Mesenchymal stem cell (in vitro differentiated cells and primary cell): ENCODE measurements at regions not wholly inside any gene's neighbourhood (a gene's known extent, or its start where the extent isn't known, plus 50 kb on each side); places are given as distances from the start of the nearest gene placed in this dataset.

Experiments
- DNase-seq: peaks from one replicate; pipeline ENCODE4 v3.0.0-alpha.2; 2013
- H2AFZ ChIP-seq: one replicate; pipeline ENCODE4 v1.6.1; 2013; ENCODE audit warnings: low read depth, mild to moderate bottlenecking, control low read depth, inconsistent platforms, low read length, moderate library complexity
- H2AK5ac ChIP-seq: 2 replicates; pipeline ENCODE4 v1.6.1; 2013; ENCODE audit warnings: low read length, moderate library complexity, mild to moderate bottlenecking, inconsistent platforms; ENCODE audit not compliant: severe bottlenecking
- H2BK120ac ChIP-seq: one replicate; pipeline ENCODE4 v1.6.1; 2013; ENCODE audit warnings: low read depth, mild to moderate bottlenecking, inconsistent platforms, low read length, moderate library complexity
- H2BK12ac ChIP-seq, 2 experiments: one replicate each; pipeline ENCODE4 v1.6.1; 2013; ENCODE audit warnings: inconsistent platforms in 2 of 2, low read length in 2 of 2, mild to moderate bottlenecking in 2 of 2, moderate library complexity in 2 of 2, control low read depth in 1 of 2
- H2BK15ac ChIP-seq: one replicate; pipeline ENCODE4 v1.6.1; 2013; ENCODE audit warnings: mild to moderate bottlenecking, low read depth, inconsistent platforms; ENCODE audit not compliant: poor library complexity, severe bottlenecking
- H2BK5ac ChIP-seq: 2 replicates; pipeline ENCODE4 v1.6.1; 2013; ENCODE audit warnings: low read depth, mild to moderate bottlenecking, low read length, control low read depth, inconsistent platforms; ENCODE audit not compliant: poor library complexity, severe bottlenecking
- H3K14ac ChIP-seq, 2 experiments: one replicate each; pipeline ENCODE4 v1.6.1; 2013; ENCODE audit warnings: inconsistent platforms in 2 of 2, low read length in 2 of 2, control low read depth in 1 of 2, mild to moderate bottlenecking in 1 of 2, moderate library complexity in 1 of 2
- H3K18ac ChIP-seq, 2 experiments: one replicate each; pipeline ENCODE4 v1.6.1; 2013; ENCODE audit warnings: inconsistent platforms in 2 of 2, low read length in 2 of 2, control low read depth in 1 of 2, low read depth in 1 of 2, mild to moderate bottlenecking in 1 of 2
- H3K23ac ChIP-seq, 2 experiments: one replicate each; pipeline ENCODE4 v1.6.1; 2013; ENCODE audit warnings: inconsistent platforms in 2 of 2, low read length in 2 of 2, mild to moderate bottlenecking in 2 of 2, moderate library complexity in 2 of 2, control low read depth in 1 of 2
- H3K27ac ChIP-seq: 2 replicates; pipeline ENCODE4 v1.5.1; 2013; ENCODE audit warnings: mild to moderate bottlenecking, moderate library complexity, low read length, control low read depth, inconsistent platforms; ENCODE audit not compliant: poor library complexity, severe bottlenecking
- H3K27me3 ChIP-seq, 2 experiments: 2 replicates each; pipeline versions ENCODE4 v1.6.1 to v1.7.0; 2013; ENCODE audit warnings: low read length in 2 of 2, mild to moderate bottlenecking in 2 of 2, moderate library complexity in 2 of 2, control low read depth in 1 of 2, inconsistent platforms in 1 of 2; ENCODE audit not compliant: control insufficient read depth in 1 of 2, insufficient read depth in 1 of 2
- H3K36me3 ChIP-seq, 2 experiments: 2 replicates each; pipeline versions ENCODE4 v1.6.1 to v1.7.0; 2013; ENCODE audit warnings: low read length in 2 of 2, control low read depth in 1 of 2, inconsistent platforms in 1 of 2, low read depth in 1 of 2, mild to moderate bottlenecking in 1 of 2; ENCODE audit not compliant: insufficient read depth in 2 of 2, control insufficient read depth in 1 of 2
- H3K4ac ChIP-seq, 2 experiments: one replicate each; pipeline ENCODE4 v1.6.1; 2013; ENCODE audit warnings: inconsistent platforms in 2 of 2, low read length in 2 of 2, mild to moderate bottlenecking in 2 of 2, moderate library complexity in 2 of 2, control low read depth in 1 of 2, low read depth in 1 of 2
- H3K4me1 ChIP-seq: 2 replicates; pipeline ENCODE4 v1.6.1; 2013; ENCODE audit warnings: low read depth, low read length, control low read depth; ENCODE audit not compliant: control insufficient read depth, insufficient read depth
- H3K4me2 ChIP-seq: 2 replicates; pipeline ENCODE4 v1.6.1; 2013; ENCODE audit warnings: low read length, mild to moderate bottlenecking, inconsistent platforms; ENCODE audit not compliant: poor library complexity, severe bottlenecking
- H3K4me3 ChIP-seq, 2 experiments: 2 replicates each; pipeline versions ENCODE4 v1.5.1 to v1.7.0; 2013; ENCODE audit warnings: low read length in 2 of 2, mild to moderate bottlenecking in 2 of 2, control low read depth in 1 of 2, low read depth in 1 of 2; ENCODE audit not compliant: insufficient read depth in 1 of 2
- H3K79me1 ChIP-seq: replicated peaks from 2 replicates; pipeline ENCODE4 v1.6.1; 2013; ENCODE audit warnings: mild to moderate bottlenecking, control low read depth, low read length, inconsistent platforms; ENCODE audit not compliant: poor library complexity, severe bottlenecking
- H3K9ac ChIP-seq: 2 replicates; pipeline ENCODE4 v1.7.0; 2013; ENCODE audit warnings: mild to moderate bottlenecking, low read length, moderate library complexity
- H3K9me3 ChIP-seq: 2 replicates; pipeline ENCODE4 v1.7.0; 2013; ENCODE audit warnings: mild to moderate bottlenecking, low read length; ENCODE audit not compliant: control insufficient read depth
- H4K8ac ChIP-seq: one replicate; pipeline ENCODE4 v1.6.1; 2013; ENCODE audit warnings: inconsistent platforms, mild to moderate bottlenecking, low read length, moderate library complexity
- H4K91ac ChIP-seq: one replicate; pipeline ENCODE4 v1.6.1; 2013; ENCODE audit warnings: mild to moderate bottlenecking, low read length, inconsistent platforms
- WGBS: methylation state at CpG from one replicate; pipeline ENCODE4 v1.1.7; 2013; ENCODE audit warnings: mixed read lengths; 5-methylcytosine and 5-hydroxymethylcytosine counted together

DNA sequence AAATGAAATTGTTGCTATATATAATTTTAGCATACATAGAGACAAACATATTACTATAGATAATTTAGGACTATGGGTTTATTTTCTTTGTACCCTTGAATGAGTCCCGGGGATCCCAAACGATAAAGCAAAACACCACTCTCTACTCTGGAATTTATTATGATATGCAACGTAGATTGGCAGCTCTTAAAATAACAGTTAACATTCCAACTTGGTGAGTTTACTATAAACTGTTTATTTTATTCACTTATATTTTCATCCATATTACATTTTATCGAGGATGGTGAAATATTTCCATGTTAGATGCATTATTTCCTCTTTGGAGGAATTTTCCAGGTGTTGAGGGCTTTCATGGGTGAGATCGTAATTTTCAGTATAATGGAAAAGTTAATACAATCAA is 138.7 kb upstream of the DGKB start:
- no peaks in the 10 kb centered on the region for H3K27me3 ChIP-seq
- no peak overlapping the region for H2BK120ac ChIP-seq
- no peaks in the 10 kb centered on the region for H3K4me1 ChIP-seq
- H2BK12ac ChIP-seq, result no peak overlapping the region
- H3K36me3 ChIP-seq, result no peaks in the 10 kb centered on the region
- no peak for DNase-seq
- no peak overlapping the region for H3K4me3 ChIP-seq
- no peak overlapping the region for H2BK5ac ChIP-seq
- no peak overlapping the region for H4K91ac ChIP-seq
- H3K79me1 ChIP-seq, result no peaks in the 10 kb centered on the region
- no peak overlapping the region for H3K27ac ChIP-seq
- H3K18ac ChIP-seq, result no peak overlapping the region
- H3K23ac ChIP-seq, result no peak overlapping the region
- no peak overlapping the region for H2AFZ ChIP-seq
- H3K4me2 ChIP-seq, result no peak overlapping the region
- H3K4ac ChIP-seq, result no peak overlapping the region
- no peak overlapping the region for H2AK5ac ChIP-seq
- no peak overlapping the region for H3K14ac ChIP-seq
- H2BK15ac ChIP-seq, result no peak overlapping the region
- H3K9ac ChIP-seq, result no peak overlapping the region
- no CpG with 5 or more reads among the region's 5 CpGs for WGBS
- no peaks in the 10 kb centered on the region for H3K9me3 ChIP-seq
- no peak overlapping the region for H4K8ac ChIP-seq

DNA sequence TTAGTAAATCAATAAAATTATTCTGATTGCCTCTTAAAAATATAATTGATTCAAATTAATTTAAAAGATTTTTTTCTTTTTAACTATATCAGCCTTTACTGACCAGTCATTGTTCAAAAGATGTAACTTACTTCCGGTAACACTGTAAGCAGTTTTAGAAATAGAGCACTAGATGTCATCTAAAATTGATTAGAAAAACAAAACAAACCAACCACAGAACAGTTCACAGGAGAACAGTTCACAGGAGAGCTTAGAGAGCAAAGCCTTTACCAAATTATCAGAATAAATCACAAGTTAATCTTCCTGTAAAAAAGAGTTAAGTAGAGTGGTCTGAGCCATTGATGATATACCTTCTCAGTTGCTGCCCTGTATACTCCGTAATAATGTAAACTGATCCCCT is 133.3 kb upstream of the DGKB start:
- Histone ChIP-seq H2BK120ac (no peak overlapping the region), H3K27me3 (no peaks in the 10 kb centered on the region), H3K4me3 (no peak overlapping the region), H2BK12ac (no peak overlapping the region), H3K9me3 (no peaks in the 10 kb centered on the region), H3K4ac (no peak overlapping the region), H3K14ac (no peak overlapping the region), H3K23ac (no peak overlapping the region), H2AK5ac (no peak overlapping the region), H3K27ac (no peak overlapping the region), H2AFZ (no peak overlapping the region), H4K91ac (no peak overlapping the region), H3K36me3 (no peaks in the 10 kb centered on the region), H3K9ac (no peak overlapping the region), H3K18ac (no peak overlapping the region), H2BK5ac (no peak overlapping the region), H3K79me1 (no peaks in the 10 kb centered on the region), H2BK15ac (no peak overlapping the region), H3K4me2 (no peak overlapping the region), H3K4me1 (no peaks in the 10 kb centered on the region), H4K8ac (no peak overlapping the region)
- WGBS, result 100% methylated on average over 2 of the region's 2 CpGs
- no peak for DNase-seq

DNA sequence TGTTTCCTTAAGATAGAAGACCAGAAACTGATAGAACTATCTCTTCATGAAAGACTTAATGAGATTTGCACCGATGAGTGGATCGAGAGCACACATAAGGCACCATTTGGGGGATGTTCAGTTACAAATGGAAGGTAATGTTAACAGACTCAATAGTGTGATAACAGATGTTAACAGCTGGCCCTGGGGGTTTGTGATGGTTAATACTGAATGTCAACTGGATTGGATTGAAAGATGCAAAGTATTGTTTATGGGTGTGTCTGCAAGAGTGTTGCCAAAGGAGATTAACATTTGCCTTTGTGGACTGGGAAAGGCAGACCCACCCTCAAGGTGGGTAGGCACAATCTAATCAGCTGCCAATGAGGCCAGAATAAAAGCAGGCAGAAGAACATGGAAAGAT is 130.5 kb upstream of the DGKB start:
- no peaks in the 10 kb centered on the region for H3K27me3 ChIP-seq
- no peak overlapping the region for H3K4ac ChIP-seq
- no peak overlapping the region for H2BK15ac ChIP-seq
- no peak for DNase-seq
- no peak overlapping the region for H3K27ac ChIP-seq
- H3K79me1 ChIP-seq, result no peaks in the 10 kb centered on the region
- H2BK5ac ChIP-seq, result no peak overlapping the region
- no peak overlapping the region for H3K4me3 ChIP-seq
- no peaks in the 10 kb centered on the region for H3K36me3 ChIP-seq
- no peaks in the 10 kb centered on the region for H3K4me1 ChIP-seq
- no peak overlapping the region for H3K23ac ChIP-seq
- no peak overlapping the region for H3K9ac ChIP-seq
- no peaks in the 10 kb centered on the region for H3K9me3 ChIP-seq
- H2AK5ac ChIP-seq, result no peak overlapping the region
- no peak overlapping the region for H4K91ac ChIP-seq
- no peak overlapping the region for H2AFZ ChIP-seq
- H2BK12ac ChIP-seq, result no peak overlapping the region
- H4K8ac ChIP-seq, result no peak overlapping the region
- H3K4me2 ChIP-seq, result no peak overlapping the region
- no peak overlapping the region for H2BK120ac ChIP-seq
- 77% methylated on average over 2 of the region's 2 CpGs for WGBS
- no peak overlapping the region for H3K14ac ChIP-seq
- H3K18ac ChIP-seq, result no peak overlapping the region

DNA sequence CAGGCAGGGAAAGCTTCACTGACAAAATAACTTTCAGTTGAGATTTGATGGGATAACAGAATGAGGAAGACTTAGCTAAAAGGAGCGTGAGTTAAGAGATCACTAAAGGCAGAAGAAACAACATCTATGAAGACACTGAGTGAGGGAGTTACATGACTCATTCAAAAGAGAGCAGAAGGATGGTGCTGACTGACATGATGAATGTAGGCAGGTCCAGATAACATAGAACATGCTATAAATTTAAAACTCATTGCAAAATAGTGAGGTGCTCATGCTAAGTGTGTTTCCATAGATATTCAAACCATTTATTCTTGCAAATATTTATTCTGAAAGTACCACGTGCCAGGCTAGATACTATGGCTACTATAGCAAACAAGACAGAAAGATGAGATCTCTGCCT is 116.4 kb upstream of the DGKB start:
- H3K4me3 ChIP-seq, result no peak overlapping the region

More for the DNA sequence above, 116.4 kb upstream of the DGKB start:
- no peak for DNase-seq
- H3K23ac ChIP-seq, result no peak overlapping the region
- no peak overlapping the region for H3K27ac ChIP-seq
- no peak overlapping the region for H3K9ac ChIP-seq
- no peak overlapping the region for H3K4me2 ChIP-seq
- H2BK15ac ChIP-seq, result no peak overlapping the region
- no peak overlapping the region for H2BK12ac ChIP-seq
- no peak overlapping the region for H2BK5ac ChIP-seq
- H3K4ac ChIP-seq, result no peak overlapping the region
- H3K4me1 ChIP-seq, result peaks cover 2% of the 10 kb centered on the region
- H3K14ac ChIP-seq, result no peak overlapping the region
- H2AFZ ChIP-seq, result no peak overlapping the region
- no peak overlapping the region for H3K18ac ChIP-seq
- WGBS, result 0% methylated on average over 1 of the region's 2 CpGs
- H2BK120ac ChIP-seq, result no peak overlapping the region
- H3K27me3 ChIP-seq, result no peaks in the 10 kb centered on the region
- no peaks in the 10 kb centered on the region for H3K79me1 ChIP-seq
- no peak overlapping the region for H4K8ac ChIP-seq
- H3K36me3 ChIP-seq, result no peaks in the 10 kb centered on the region
- H4K91ac ChIP-seq, result no peak overlapping the region
- H2AK5ac ChIP-seq, result no peak overlapping the region
- H3K9me3 ChIP-seq, result no peaks in the 10 kb centered on the region
